ENCODE measurements at regions not wholly inside any gene's neighbourhood (a gene's known extent, or its start where the extent isn't known, plus 50 kb on each side); places are given as distances from the start of the nearest gene placed in this dataset.
"Not testable (repeated sequence)": the region's sequence is repeated elsewhere in the genome, so short reads cannot be mapped to it uniquely, and the experiment has no call there.

DNA sequence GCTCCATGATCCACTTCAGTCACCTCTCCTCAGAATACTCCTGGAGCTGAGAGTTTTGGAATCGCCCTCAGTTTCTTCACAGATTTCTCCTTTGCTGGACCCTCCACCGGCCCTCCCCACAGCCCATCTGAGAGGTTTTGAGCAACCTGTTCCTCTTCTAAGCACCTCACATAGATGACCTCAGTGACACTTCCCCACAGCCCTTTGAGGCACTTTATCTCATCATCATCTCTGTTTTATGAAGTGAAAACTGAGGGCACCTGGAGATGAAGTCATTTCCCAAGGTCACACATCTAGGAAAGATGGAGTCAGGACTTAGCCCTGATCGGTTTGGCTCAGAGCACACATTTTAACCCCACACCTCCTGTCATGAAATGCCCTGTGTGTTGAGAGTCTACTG, 76.8 kb upstream of the ZNF281 start:
- H3K4me3 ChIP-seq (ENCODE audit: low read length): no peak overlapping the region
- TF ChIP-seq, protein P1, sequence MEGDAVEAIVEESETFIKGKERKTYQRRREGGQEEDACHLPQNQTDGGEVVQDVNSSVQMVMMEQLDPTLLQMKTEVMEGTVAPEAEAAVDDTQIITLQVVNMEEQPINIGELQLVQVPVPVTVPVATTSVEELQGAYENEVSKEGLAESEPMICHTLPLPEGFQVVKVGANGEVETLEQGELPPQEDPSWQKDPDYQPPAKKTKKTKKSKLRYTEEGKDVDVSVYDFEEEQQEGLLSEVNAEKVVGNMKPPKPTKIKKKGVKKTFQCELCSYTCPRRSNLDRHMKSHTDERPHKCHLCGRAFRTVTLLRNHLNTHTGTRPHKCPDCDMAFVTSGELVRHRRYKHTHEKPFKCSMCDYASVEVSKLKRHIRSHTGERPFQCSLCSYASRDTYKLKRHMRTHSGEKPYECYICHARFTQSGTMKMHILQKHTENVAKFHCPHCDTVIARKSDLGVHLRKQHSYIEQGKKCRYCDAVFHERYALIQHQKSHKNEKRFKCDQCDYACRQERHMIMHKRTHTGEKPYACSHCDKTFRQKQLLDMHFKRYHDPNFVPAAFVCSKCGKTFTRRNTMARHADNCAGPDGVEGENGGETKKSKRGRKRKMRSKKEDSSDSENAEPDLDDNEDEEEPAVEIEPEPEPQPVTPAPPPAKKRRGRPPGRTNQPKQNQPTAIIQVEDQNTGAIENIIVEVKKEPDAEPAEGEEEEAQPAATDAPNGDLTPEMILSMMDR (conservative IDR thresholded peaks at IDR 0.05; ENCODE audit: low read length): no peak
- no peak for DNase-seq (ENCODE audit: low read depth)

DNA sequence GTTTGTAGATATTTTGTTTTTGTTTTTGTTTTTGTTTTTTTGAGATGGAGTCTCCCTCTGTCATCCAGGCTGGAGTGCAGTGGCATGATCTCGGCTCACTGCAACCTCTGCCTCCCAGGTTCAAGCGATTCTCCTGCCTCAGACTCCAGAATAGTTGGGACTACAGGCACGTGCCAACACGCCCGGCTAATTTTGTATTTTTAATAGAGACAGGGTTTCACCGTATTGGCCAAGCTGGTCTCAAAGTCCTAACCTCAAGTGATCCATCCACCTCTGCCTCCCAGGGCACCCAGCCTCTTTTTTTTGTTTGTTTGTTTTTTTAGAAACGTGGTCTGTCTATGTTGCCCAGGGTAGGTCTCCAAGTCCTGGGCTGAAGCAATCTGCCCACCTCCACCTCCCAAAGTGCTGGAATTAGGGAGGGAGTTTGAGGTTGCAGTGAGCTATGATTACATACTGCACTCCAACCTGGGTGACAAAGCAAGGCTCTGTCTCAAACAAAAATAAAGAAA, 74.7 kb upstream of the ZNF281 start:
- DNase-seq (ENCODE audit: low read depth); H3K4me3 ChIP-seq (ENCODE audit: low read length): not testable (repeated sequence)

DNA sequence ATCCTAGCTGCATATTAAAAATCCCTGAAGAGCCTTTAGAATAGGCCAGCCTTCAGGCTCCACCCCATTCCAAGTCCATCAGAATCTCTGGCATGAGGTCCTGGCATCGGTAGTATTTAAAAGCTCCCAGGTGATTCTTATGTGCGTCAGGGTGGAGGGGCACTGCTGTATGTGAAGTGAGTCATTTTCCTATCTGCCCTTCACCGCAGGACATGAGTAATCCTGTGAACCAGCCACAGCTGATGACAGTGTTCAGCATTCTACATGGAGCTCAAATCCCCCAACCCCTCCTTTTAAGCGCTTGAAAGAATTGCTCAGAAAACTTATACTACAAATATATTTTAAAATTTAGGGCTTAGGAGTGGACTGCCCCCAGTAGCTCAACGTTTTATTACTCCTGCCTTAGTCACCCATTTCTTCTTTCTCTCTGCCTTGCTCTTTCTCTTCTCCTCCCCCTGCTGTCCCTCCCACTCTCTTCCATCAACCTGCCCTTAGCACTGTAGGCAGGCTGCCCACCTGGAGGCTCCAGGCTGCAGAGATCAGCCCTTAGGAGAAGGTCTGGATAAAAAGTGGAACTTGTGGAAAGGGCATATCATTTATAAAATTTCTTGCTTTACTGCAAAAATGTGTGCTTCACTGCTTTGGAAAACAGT, 73.8 kb upstream of the ZNF281 start:
- TF ChIP-seq, protein P1 (conservative IDR thresholded peaks at IDR 0.05; ENCODE audit: low read length): 0 out of 2 replicates have a peak, but pooled peaks have one; percentile 8
- peak overlapping the region; percentile 38 for H3K4me3 ChIP-seq (ENCODE audit: low read length)
- peak; percentile 98 for DNase-seq (ENCODE audit: low read depth)

DNA sequence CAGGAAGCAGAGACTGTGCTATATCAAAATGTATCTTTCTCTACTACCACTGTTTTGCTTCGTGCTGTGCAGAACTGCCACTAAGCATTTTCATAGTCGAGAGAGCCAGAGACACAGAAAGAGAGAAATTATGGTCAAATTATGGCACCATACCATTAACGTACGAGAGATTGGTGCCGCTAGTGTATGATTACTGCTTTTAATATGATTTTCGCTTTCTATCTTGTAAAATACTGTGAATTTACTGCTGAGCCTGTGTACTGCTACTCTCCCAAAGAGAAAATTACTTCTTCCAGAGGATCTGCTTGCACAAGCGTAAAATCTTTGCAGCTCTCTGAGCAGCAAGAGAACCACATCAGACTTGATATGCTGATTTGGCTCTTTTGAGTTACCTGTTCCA, 71.1 kb upstream of the ZNF281 start:
- TF ChIP-seq, protein P1 (conservative IDR thresholded peaks at IDR 0.05; ENCODE audit: low read length): no peak
- no peak for DNase-seq (ENCODE audit: low read depth)
- no peak overlapping the region for H3K4me3 ChIP-seq (ENCODE audit: low read length)

DNA sequence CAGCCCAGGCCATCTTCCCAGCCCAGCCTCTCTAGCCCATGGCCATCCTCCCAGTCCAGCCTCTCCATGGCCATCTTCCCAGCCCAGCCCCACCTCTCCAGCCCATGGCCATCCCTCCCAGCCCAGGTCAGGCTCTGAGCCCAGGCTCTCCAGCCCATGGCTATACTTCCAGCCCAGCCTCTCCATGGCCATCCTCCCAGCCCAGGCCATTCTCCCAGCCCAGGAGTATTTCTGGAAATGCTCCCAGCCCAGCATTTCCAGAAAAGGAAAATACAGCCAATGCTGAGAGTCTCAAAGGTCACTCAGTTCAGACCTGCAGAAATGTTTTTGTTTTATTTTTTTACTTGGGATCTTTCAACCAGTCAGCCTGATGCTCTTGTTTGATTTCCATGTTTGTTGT, 70.0 kb upstream of the ZNF281 start:
- DNase-seq (ENCODE audit: low read depth): no peak
- no peak overlapping the region for H3K4me3 ChIP-seq (ENCODE audit: low read length)
- TF ChIP-seq, protein P1 (conservative IDR thresholded peaks at IDR 0.05; ENCODE audit: low read length): no peak

DNA sequence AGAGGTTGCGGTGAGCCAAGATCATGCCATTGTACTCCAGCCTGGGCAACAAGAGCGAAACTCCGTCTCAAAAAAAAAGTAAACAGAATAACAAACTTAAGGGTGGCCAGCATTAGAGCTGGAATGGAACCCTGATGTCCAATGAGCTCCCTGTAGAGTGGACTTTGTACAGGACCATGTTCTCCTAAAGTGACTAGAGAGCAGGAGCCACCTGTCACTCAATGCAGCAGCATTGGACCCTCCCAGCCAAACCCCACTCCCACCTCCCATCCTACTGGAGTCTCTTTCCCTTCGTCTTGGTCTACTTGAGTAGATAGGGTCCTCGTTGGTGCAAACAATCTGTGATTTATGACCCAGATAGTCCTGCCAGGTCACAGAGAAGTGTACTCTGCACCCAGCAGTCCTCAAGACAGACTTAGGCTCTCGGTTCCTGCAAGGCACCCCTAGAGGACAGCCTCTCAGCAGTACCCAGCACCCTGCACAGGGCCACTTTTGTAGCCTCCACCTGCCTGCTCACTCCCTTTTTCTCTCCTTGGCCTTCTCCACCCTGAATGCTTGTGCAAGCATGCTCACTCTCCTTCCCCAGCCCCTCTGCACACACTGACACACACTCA, 69.2 kb upstream of the ZNF281 start:
- TF ChIP-seq, protein P1 (conservative IDR thresholded peaks at IDR 0.05; ENCODE audit: low read length): no peak
- DNase-seq (ENCODE audit: low read depth): no peak
- no peak overlapping the region for H3K4me3 ChIP-seq (ENCODE audit: low read length)

DNA sequence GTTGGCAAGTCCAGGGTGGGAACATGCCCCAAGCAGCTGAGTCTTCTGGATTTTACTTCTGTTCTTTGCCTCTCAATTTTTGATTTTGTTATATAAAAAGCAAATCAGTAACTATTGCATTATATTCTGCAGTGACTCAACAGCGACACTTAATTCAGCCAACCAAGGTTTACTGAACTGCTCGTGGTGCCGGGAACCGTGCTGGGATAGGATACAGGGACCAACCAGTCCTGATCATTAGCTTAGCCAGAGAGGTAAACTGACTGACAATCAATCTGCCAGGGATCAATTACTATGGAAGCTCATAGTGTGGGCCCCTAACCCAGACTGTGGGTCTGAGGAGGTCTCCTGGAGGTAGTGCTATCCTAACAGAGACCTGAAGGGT, 68.4 kb upstream of the ZNF281 start:
- TF ChIP-seq, protein P1 (conservative IDR thresholded peaks at IDR 0.05; ENCODE audit: low read length): no peak
- H3K4me3 ChIP-seq (ENCODE audit: low read length): no peak overlapping the region
- DNase-seq (ENCODE audit: low read depth): no peak

Data from AG10803 (cell line).